PC-9 (cell line): ENCODE measurements at regions not wholly inside any gene's neighbourhood (a gene's known extent, or its start where the extent isn't known, plus 50 kb on each side); places are given as distances from the start of the nearest gene placed in this dataset.

ENCODE experiments used
- EZH2 ChIP-seq: fragments of 200-600 bp; sonication (generic); IDR thresholded peaks from 2 replicates; pipeline ENCODE4 v1.8.0; 2017; ENCODE audit warnings: antibody characterized with exemption, low read depth
- TF ChIP-seq, protein P1 (sequence below): fragments of 200-600 bp; sonication (generic); conservative IDR thresholded peaks from 2 replicates; pipeline ENCODE4 v1.6.1; 2017; ENCODE audit warnings: mixed run types, antibody characterized with exemption, mild to moderate bottlenecking, moderate library complexity

DNA sequence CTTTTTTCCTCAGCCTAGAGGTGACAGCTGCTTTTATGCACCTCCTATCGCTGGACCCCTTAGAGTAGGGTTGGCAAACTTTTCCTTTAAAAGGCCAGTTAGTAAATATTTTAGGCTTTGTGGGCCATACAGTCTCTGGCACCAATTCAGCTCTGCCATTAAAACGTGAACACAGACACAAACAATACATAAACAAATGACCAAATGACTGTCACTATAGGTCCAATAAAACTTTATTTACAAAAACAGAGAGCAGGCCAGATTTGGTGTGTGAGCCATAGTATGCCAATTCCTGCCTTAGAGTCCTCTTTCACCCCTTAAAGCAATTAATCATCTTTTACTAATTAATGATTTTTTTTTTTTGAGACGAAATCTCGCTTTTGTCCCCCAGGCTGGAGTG, 61.1 kb upstream of the RPS13 start:
- no peak for TF ChIP-seq EZH2
- TF ChIP-seq, protein P1, sequence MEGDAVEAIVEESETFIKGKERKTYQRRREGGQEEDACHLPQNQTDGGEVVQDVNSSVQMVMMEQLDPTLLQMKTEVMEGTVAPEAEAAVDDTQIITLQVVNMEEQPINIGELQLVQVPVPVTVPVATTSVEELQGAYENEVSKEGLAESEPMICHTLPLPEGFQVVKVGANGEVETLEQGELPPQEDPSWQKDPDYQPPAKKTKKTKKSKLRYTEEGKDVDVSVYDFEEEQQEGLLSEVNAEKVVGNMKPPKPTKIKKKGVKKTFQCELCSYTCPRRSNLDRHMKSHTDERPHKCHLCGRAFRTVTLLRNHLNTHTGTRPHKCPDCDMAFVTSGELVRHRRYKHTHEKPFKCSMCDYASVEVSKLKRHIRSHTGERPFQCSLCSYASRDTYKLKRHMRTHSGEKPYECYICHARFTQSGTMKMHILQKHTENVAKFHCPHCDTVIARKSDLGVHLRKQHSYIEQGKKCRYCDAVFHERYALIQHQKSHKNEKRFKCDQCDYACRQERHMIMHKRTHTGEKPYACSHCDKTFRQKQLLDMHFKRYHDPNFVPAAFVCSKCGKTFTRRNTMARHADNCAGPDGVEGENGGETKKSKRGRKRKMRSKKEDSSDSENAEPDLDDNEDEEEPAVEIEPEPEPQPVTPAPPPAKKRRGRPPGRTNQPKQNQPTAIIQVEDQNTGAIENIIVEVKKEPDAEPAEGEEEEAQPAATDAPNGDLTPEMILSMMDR, result no peak
